Mesendoderm (in vitro differentiated cells): ENCODE measurements at regions not wholly inside any gene's neighbourhood (a gene's known extent, or its start where the extent isn't known, plus 50 kb on each side); places are given as distances from the start of the nearest gene placed in this dataset.

Experiments used
- DNase-seq: peaks from one replicate; pipeline ENCODE4 v3.0.0; 2013
- H2AK5ac ChIP-seq: 2 replicates; pipeline ENCODE4 v1.6.1; 2013; ENCODE audit warnings: low read length, inconsistent platforms
- H2BK120ac ChIP-seq: 2 replicates; pipeline ENCODE4 v1.6.1; 2013; ENCODE audit warnings: low read depth, mild to moderate bottlenecking, low read length, moderate library complexity, mixed read lengths
- H2BK15ac ChIP-seq: replicated peaks from 2 replicates; pipeline ENCODE4 v1.6.1; 2013; ENCODE audit warnings: low read depth, mild to moderate bottlenecking, moderate library complexity
- H2BK5ac ChIP-seq: 2 replicates; pipeline ENCODE4 v1.6.1; 2013; ENCODE audit warnings: low read length, inconsistent platforms
- H3K18ac ChIP-seq: 2 replicates; pipeline ENCODE4 v1.6.1; 2013; ENCODE audit warnings: mild to moderate bottlenecking, low read length, mixed read lengths
- H3K23ac ChIP-seq: one replicate; pipeline ENCODE4 v1.6.1; 2013; ENCODE audit warnings: low read length
- H3K27ac ChIP-seq: 2 replicates; pipeline ENCODE4 v1.5.1; 2013; ENCODE audit warnings: low read depth, mild to moderate bottlenecking, inconsistent platforms, low read length, moderate library complexity
- H3K27me3 ChIP-seq: 2 replicates; pipeline ENCODE4 v1.6.1; 2013; ENCODE audit warnings: low read length, control low read depth, mild to moderate bottlenecking, inconsistent platforms; ENCODE audit not compliant: insufficient read depth, poor library complexity
- H3K36me3 ChIP-seq: 2 replicates; pipeline ENCODE4 v1.6.1; 2013; ENCODE audit warnings: low read length, inconsistent platforms; ENCODE audit not compliant: control insufficient read depth, insufficient read depth
- H3K4ac ChIP-seq: one replicate; pipeline ENCODE4 v1.6.1; 2013; ENCODE audit warnings: low read depth, mild to moderate bottlenecking, low read length, moderate library complexity
- H3K4me1 ChIP-seq: 2 replicates; pipeline ENCODE4 v1.6.1; 2013; ENCODE audit warnings: low read depth, low read length, inconsistent platforms; ENCODE audit not compliant: control insufficient read depth
- H3K4me2 ChIP-seq: 2 replicates; pipeline ENCODE4 v1.6.1; 2013; ENCODE audit warnings: low read length
- H3K4me3 ChIP-seq: 2 replicates; pipeline ENCODE4 v1.5.1; 2013; ENCODE audit warnings: mild to moderate bottlenecking, low read length
- H3K56ac ChIP-seq: one replicate; pipeline ENCODE4 v1.6.1; 2013; ENCODE audit warnings: low read length
- H3K79me1 ChIP-seq: 2 replicates; pipeline ENCODE4 v1.6.1; 2013; ENCODE audit warnings: low read length, inconsistent platforms
- H3K79me2 ChIP-seq: 2 replicates; pipeline ENCODE4 v1.6.1; 2013; ENCODE audit warnings: mild to moderate bottlenecking, low read length; ENCODE audit not compliant: control insufficient read depth, insufficient read depth
- H3K9ac ChIP-seq: 2 replicates; pipeline ENCODE4 v1.6.1; 2013; ENCODE audit warnings: low read length, inconsistent platforms
- H4K5ac ChIP-seq: one replicate; pipeline ENCODE4 v1.6.1; 2013; ENCODE audit warnings: low read length
- H4K8ac ChIP-seq: one replicate; pipeline ENCODE4 v1.6.1; 2013; ENCODE audit warnings: low read depth, mild to moderate bottlenecking, control low read depth, low read length, moderate library complexity
- WGBS: extraction: QIAGEN DNeasy Blood & Tissue Kit; methylation state at CpG from one replicate; pipeline ENCODE4 v1.1.7; 2013; ENCODE audit warnings: low lambda C conversion rate, missing lambda C conversion rate; ENCODE audit not compliant: insufficient coverage; ENCODE audit errors: extremely low coverage; 5-methylcytosine and 5-hydroxymethylcytosine counted together

GRCh38 chr18:43398601-43399000 lies 121.3 kb upstream of the SYT4 start:
- no peak overlapping the region for H3K27ac ChIP-seq
- H3K79me1 ChIP-seq = no peaks in the 10 kb centered on the region
- H2BK15ac ChIP-seq = no peak overlapping the region
- no peak overlapping the region for H3K56ac ChIP-seq
- H3K4me1 ChIP-seq = no peaks in the 10 kb centered on the region
- no CpG with 5 or more reads among the region's 1 CpG for WGBS
- no peak overlapping the region for H2BK5ac ChIP-seq
- H4K5ac ChIP-seq = no peak overlapping the region
- no peak overlapping the region for H3K4ac ChIP-seq
- no peaks in the 10 kb centered on the region for H3K79me2 ChIP-seq
- no peak overlapping the region for H2BK120ac ChIP-seq
- no peaks in the 10 kb centered on the region for H3K27me3 ChIP-seq
- H3K18ac ChIP-seq = no peak overlapping the region
- H3K36me3 ChIP-seq = no peaks in the 10 kb centered on the region
- H2AK5ac ChIP-seq = no peak overlapping the region
- no peak overlapping the region for H4K8ac ChIP-seq
- H3K4me2 ChIP-seq = no peak overlapping the region
- no peak overlapping the region for H3K9ac ChIP-seq
- no peak overlapping the region for H3K23ac ChIP-seq
- no peak for DNase-seq
- no peak overlapping the region for H3K4me3 ChIP-seq

- no peak overlapping the region for H3K23ac ChIP-seq
- H2BK5ac ChIP-seq = no peak overlapping the region
- no peak overlapping the region for H2BK15ac ChIP-seq
- no peaks in the 10 kb centered on the region for H3K79me2 ChIP-seq
- H2BK120ac ChIP-seq = no peak overlapping the region
- no peak overlapping the region for H3K4me2 ChIP-seq
- no peak overlapping the region for H3K56ac ChIP-seq
- H2AK5ac ChIP-seq = no peak overlapping the region
- H3K79me1 ChIP-seq = no peaks in the 10 kb centered on the region
- no peak overlapping the region for H3K4me3 ChIP-seq
- H3K27me3 ChIP-seq = no peaks in the 10 kb centered on the region
- no peak overlapping the region for H3K9ac ChIP-seq
- no peak overlapping the region for H3K18ac ChIP-seq
- H3K4ac ChIP-seq = no peak overlapping the region
- no peaks in the 10 kb centered on the region for H3K36me3 ChIP-seq
- H4K5ac ChIP-seq = no peak overlapping the region
- no CpG with 5 or more reads among the region's 1 CpG for WGBS
- DNase-seq = no peak
- H3K27ac ChIP-seq = no peak overlapping the region
- H3K4me1 ChIP-seq = no peaks in the 10 kb centered on the region
- no peak overlapping the region for H4K8ac ChIP-seq
These were observed 127.8 kb upstream of the SYT4 start for GRCh38 chr18:43405097-43405496.

- Histone ChIP-seq H4K8ac (no peak overlapping the region), H3K56ac (no peak overlapping the region), H3K4me2 (no peak overlapping the region), H3K79me2 (no peaks in the 10 kb centered on the region), H3K18ac (no peak overlapping the region), H4K5ac (no peak overlapping the region), H3K23ac (no peak overlapping the region), H3K79me1 (no peaks in the 10 kb centered on the region), H2BK120ac (no peak overlapping the region), H2AK5ac (no peak overlapping the region), H3K4me1 (peaks cover 6% of the 10 kb centered on the region), H2BK15ac (no peak overlapping the region), H3K27me3 (no peaks in the 10 kb centered on the region), H3K27ac (no peak overlapping the region), H3K9ac (no peak overlapping the region), H3K4ac (no peak overlapping the region), H3K36me3 (no peaks in the 10 kb centered on the region), H3K4me3 (no peak overlapping the region), H2BK5ac (no peak overlapping the region)
- WGBS = no CpG with 5 or more reads among the region's 6 CpGs
- peak; percentile 51 for DNase-seq
These were observed 136.7 kb upstream of the SYT4 start for GRCh38 chr18:43414006-43414405.

GRCh38 chr18:43420091-43420490 lies 142.8 kb upstream of the SYT4 start:
- Histone ChIP-seq H3K4me2 (no peak overlapping the region), H3K27ac (no peak overlapping the region), H3K4ac (no peak overlapping the region), H3K9ac (no peak overlapping the region), H3K4me1 (no peaks in the 10 kb centered on the region), H3K18ac (no peak overlapping the region), H3K79me2 (no peaks in the 10 kb centered on the region), H4K8ac (no peak overlapping the region), H3K56ac (no peak overlapping the region), H3K79me1 (no peaks in the 10 kb centered on the region), H3K36me3 (no peaks in the 10 kb centered on the region), H2BK5ac (no peak overlapping the region), H4K5ac (no peak overlapping the region), H2AK5ac (no peak overlapping the region), H3K27me3 (no peaks in the 10 kb centered on the region), H3K4me3 (no peak overlapping the region), H3K23ac (no peak overlapping the region), H2BK15ac (no peak overlapping the region), H2BK120ac (no peak overlapping the region)
- DNase-seq = no peak

GRCh38 chr18:43420950-43421349 lies 143.7 kb upstream of the SYT4 start:
- H3K9ac ChIP-seq = no peak overlapping the region
- no peaks in the 10 kb centered on the region for H3K27me3 ChIP-seq
- no peak overlapping the region for H4K5ac ChIP-seq
- H3K4me1 ChIP-seq = no peaks in the 10 kb centered on the region
- H2BK15ac ChIP-seq = no peak overlapping the region
- no peaks in the 10 kb centered on the region for H3K79me2 ChIP-seq
- no peak overlapping the region for H2BK120ac ChIP-seq
- no peaks in the 10 kb centered on the region for H3K36me3 ChIP-seq
- H3K4me3 ChIP-seq = no peak overlapping the region
- WGBS = no CpG with 5 or more reads among the region's 2 CpGs
- H2BK5ac ChIP-seq = no peak overlapping the region
- H3K79me1 ChIP-seq = no peaks in the 10 kb centered on the region
- DNase-seq = peak; percentile 61
- H3K4ac ChIP-seq = no peak overlapping the region
- H2AK5ac ChIP-seq = no peak overlapping the region
- no peak overlapping the region for H3K27ac ChIP-seq
- no peak overlapping the region for H3K56ac ChIP-seq
- H3K18ac ChIP-seq = no peak overlapping the region
- no peak overlapping the region for H3K23ac ChIP-seq
- no peak overlapping the region for H3K4me2 ChIP-seq
- H4K8ac ChIP-seq = no peak overlapping the region

GRCh38 chr18:43422518-43422917 lies 145.2 kb upstream of the SYT4 start:
- no peak overlapping the region for H3K4me2 ChIP-seq
- H4K5ac ChIP-seq = no peak overlapping the region
- no peaks in the 10 kb centered on the region for H3K4me1 ChIP-seq
- no CpG with 5 or more reads among the region's 4 CpGs for WGBS
- no peak overlapping the region for H2AK5ac ChIP-seq
- H3K23ac ChIP-seq = no peak overlapping the region
- H3K79me2 ChIP-seq = no peaks in the 10 kb centered on the region
- no peak overlapping the region for H2BK15ac ChIP-seq
- H3K4ac ChIP-seq = no peak overlapping the region
- no peaks in the 10 kb centered on the region for H3K36me3 ChIP-seq
- no peak overlapping the region for H3K18ac ChIP-seq
- H3K27ac ChIP-seq = no peak overlapping the region
- no peak overlapping the region for H3K4me3 ChIP-seq
- no peak overlapping the region for H2BK120ac ChIP-seq
- H4K8ac ChIP-seq = no peak overlapping the region
- DNase-seq = peak; percentile 57
- H3K56ac ChIP-seq = no peak overlapping the region
- no peaks in the 10 kb centered on the region for H3K27me3 ChIP-seq
- no peak overlapping the region for H3K9ac ChIP-seq
- H3K79me1 ChIP-seq = no peaks in the 10 kb centered on the region
- H2BK5ac ChIP-seq = no peak overlapping the region
